ENCODE measurements at regions not wholly inside any gene's neighbourhood (a gene's known extent, or its start where the extent isn't known, plus 50 kb on each side); places are given as distances from the start of the nearest gene placed in this dataset.

GRCh38 chr11:45563810-45564209, 101.6 kb downstream of the CHST1 start:
- TF ChIP-seq, protein P1, sequence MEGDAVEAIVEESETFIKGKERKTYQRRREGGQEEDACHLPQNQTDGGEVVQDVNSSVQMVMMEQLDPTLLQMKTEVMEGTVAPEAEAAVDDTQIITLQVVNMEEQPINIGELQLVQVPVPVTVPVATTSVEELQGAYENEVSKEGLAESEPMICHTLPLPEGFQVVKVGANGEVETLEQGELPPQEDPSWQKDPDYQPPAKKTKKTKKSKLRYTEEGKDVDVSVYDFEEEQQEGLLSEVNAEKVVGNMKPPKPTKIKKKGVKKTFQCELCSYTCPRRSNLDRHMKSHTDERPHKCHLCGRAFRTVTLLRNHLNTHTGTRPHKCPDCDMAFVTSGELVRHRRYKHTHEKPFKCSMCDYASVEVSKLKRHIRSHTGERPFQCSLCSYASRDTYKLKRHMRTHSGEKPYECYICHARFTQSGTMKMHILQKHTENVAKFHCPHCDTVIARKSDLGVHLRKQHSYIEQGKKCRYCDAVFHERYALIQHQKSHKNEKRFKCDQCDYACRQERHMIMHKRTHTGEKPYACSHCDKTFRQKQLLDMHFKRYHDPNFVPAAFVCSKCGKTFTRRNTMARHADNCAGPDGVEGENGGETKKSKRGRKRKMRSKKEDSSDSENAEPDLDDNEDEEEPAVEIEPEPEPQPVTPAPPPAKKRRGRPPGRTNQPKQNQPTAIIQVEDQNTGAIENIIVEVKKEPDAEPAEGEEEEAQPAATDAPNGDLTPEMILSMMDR (IDR thresholded peaks at IDR 0.05) = no peak
- no peak for TF ChIP-seq POLR2A (IDR thresholded peaks at IDR 0.05)

Measured in heart left ventricle (tissue), 13 donors.